HG02610 (cell line): ENCODE measurements at regions not wholly inside any gene's neighbourhood (a gene's known extent, or its start where the extent isn't known, plus 50 kb on each side); places are given as distances from the start of the nearest gene placed in this dataset.

ENCODE experiments used
- ATAC-seq: cut with Tn5 transposase; IDR thresholded peaks from one replicate; pipeline ENCODE4 v1.9.1; 2021; ENCODE audit warnings: mild to moderate bottlenecking, moderate library complexity; ENCODE audit not compliant: unreplicated experiment

DNA sequence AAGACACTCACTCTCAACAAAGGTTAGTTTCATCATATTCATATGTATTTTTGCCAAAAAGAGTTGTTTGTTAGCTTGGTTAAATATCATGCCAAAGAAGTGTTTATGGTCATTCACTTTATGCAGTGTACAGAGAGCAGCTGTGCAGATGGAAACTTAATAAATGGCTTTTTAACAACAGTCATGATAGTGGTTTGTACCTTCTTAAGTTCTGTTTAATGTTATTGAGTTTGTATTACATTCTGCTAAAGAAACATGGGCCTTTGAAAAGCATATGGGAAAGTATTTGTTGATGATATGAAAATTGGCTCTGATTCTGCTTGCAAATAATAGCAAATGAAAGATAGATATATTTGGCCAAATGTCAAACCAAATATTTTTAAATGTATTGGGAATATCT is 607.3 kb downstream of the NCAM2 start:
- no peak for ATAC-seq

DNA sequence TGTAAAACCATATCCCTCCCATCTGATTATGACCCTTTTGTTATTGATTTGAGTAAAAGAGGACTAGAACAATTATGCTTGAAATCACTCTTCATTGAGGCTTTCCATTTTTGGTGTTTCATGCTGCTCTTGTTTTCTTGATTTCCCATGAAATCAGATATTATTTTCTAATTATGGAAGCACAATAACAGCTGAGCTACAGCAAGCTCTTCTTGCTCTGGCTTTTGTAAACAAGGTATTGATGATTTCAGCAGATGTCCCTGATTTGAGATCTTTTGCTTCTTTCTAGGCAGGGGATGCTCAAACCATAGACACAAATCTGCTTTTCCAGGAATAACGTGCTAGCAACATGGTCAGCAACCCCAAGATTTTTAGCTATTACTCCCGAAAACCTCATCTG is 607.8 kb downstream of the NCAM2 start:
- no peak for ATAC-seq

DNA sequence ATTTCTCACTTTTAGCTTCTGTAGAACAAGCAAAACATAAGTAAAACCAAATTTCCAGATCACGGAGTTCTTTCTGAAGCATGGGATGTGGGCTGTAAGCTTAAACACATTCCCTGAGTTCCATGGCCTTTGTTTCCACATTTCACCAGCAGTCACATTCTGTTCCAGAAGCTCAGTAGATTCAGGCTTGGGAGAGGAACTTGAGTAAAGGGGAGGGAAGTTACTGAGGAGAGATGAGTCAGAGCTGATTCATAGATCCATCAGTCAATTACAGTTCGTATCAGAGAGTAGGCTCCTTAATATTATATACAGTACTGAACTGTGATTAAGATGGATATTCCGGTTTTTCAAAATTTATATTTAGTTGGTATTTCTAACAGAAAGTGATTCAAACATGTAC is 614.3 kb downstream of the NCAM2 start:
- no peak for ATAC-seq

DNA sequence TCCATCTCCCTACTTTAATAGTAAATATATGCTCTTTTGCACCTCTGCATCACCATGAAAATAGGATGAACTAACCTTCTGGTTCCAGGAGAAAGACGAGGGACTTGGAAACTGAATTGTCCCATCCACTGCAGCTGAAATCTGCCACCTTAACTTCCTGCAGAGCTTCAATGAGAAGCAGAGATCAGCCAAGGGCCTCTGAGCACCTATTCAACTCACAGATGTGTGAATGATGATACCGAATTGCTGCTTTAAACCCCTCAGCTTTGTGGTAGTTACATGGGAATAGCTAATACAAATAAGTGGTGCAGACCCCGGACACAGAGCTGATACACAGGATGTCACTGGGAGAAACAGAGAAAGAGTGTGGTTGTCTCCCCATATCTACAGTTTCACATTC is 616.8 kb downstream of the NCAM2 start:
- no peak for ATAC-seq

DNA sequence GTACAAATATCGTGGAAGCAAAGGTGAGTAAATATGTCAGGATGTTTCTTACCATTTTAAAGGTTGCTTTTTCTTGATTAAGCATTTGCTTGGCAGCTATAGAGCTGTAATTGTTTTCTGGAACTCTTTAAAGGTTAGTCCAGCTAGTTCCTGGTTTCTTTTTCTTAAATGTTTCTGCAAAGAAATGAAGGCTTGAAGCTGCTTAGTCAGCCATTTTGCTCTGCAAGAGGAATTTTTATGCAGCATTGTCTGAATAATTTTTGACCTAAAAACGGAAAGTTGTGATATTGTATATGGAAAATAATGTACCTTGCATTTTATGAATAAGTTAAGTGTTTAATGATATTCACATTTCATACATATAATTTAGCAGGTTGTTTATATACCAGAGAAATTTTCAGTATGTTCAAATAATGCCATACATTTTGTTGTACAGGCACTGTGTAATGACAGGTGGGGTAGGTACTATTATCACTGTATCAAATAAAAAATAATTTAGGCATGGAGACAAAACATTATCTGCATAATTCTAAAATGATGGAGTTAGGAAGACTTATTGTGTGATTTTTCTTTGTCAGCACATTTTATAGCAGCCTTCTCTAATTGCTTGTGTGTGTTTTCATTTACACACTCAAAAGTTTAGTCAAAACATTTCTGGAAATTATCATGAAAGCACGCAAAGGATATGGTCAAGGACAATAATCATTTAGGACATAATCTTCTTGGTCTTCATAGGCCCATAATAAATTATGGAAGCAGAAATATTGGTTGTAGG is 624.4 kb downstream of the NCAM2 start:
- ATAC-seq: no peak

DNA sequence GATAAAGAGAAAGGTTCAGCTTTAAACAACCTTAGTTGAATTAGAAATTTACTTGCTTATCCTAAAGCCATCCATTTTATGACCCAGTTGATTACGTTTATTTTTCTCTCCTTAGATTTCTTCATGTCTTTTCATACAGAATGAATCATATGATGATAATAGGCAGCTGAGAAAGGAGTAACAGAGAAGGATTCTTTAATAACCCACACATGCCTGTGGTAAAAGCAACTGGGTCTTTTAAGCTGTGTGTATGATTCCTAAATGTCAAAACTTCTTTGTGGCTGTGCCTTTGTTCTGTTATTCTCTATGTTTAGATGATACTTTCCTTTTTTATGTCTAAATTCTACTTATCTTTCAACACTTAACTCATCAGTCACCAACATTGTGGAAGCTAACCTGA is 626.5 kb downstream of the NCAM2 start:
- no peak for ATAC-seq

DNA sequence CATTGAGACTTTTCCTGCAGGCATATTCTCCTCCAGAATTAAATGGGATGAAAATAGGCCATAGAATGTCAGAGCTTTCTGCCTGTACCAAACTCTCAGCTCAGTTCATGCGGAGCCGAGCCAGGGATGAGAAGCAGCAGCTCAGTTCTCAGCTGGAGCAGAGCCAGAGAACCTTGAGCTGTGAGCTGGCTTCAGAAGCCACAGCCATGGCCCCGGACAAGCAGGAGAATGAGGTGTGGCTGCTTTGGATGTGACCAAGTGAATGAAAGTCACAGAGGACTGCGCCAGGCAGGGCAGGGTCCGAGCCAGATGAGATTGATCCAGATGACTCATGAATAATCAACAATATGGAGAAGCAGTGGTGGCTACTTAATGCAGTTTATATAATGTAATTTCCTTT is 633.8 kb downstream of the NCAM2 start:
- ATAC-seq: no peak

DNA sequence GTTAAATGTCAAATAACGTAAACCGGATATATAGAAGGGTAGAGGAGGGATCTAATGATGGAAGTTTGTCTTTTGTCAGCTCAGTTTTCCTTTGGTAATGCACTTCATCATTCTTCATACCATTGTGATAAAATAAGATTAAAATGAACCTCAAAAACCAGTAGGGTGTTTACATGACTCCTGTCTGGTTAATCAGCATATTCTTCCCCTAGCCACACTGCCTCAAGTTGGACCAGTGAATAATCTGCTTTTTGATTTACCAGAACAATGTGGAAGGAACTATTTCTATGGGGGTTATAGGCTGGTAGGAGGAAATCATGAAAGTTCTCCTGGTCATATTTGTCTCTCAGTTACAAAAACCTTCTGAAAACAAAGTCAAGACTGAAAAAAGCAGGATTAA is 634.7 kb downstream of the NCAM2 start:
- no peak for ATAC-seq

DNA sequence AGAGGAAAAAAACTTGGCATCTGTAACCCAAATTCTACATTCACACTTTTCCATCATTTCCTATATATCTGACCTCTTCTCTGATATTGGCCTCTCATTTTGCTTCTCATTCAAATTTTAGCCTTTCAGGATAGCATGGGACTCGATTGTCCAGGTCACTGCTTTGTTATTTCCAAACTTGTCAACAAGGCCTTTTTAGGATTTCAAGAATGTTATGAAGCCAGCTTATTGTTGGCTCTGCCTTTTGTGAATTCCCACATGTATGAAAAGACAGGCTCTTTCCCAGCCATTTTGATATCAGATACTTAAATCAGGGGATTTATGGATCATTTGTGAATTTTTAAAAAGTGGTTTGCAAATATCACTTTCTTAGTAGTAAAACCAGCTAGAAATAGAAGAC is 663.5 kb downstream of the NCAM2 start:
- no peak for ATAC-seq

DNA sequence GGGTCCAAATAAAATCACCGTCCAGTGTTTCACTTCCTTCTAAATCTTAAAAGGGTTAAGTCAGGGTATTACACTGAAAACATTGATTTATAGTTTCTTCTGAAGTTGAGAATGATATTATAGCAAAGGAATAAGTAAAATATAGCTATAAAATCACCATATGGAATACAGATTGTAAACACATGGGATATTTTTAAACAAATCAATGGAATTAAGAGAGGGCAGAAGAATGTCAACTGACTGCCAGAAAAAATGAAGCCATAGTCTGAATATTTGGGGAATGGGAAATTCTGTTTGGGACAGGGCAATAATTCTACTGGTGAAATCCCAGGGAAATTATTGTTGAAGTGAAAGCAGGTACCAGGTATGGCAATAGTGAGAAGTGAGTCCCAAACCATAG is 664.6 kb downstream of the NCAM2 start:
- no peak for ATAC-seq

DNA sequence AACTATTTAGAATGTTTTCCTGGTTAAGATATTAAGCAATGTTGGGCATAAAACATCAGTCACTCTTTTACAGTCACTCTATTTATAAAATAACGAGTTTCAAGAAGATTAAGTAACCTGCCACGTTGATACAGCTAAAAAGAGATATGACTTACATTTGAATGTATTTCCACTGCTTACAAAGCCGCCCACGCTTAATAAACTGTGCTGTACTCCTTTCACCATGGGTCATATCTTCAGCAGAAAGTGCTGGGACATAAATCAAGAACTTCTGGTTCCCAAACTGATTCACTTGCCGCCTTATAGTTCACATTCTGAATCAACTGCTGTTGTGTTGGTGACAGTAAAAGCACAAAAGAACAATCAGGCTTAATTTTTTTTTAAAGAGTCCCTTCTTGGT is 666.7 kb downstream of the NCAM2 start:
- no peak for ATAC-seq

DNA sequence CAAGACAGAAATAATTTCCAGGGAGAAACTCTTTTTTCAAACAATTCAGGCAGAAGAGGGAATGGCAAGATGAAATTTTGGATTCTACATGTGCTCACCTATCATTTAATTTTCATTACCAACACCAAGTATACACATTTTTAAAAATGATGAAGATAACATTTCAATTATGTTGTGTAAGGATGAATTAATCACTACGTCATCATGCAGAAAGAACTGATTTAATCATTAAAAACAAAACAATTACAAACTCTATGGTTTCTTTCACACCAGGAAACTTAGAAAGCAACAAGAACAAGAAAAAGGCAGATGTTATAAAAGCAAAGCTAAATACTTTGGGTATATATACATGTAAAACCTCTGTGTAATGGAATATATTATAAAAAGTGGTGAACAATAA is 668.5 kb downstream of the NCAM2 start:
- no peak for ATAC-seq

DNA sequence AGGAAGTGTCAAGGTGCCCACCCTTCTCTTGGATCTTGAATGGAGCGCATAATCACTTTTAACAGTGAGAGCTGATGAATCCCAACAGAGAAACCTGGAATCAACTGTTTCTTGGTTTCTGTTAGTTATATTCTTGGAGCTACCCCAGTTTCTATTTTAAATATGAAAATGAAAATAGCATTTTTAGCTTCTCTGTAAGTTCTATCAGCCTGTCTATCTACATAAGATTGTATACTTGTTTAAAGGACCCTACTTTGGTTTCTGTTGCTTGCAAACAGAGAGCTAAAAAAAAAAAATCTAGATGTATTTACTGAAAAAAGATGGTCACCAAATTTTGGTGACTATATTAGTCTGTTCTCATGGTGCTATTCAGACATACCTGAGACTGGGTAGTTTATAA is 670.0 kb downstream of the NCAM2 start:
- no peak for ATAC-seq

DNA sequence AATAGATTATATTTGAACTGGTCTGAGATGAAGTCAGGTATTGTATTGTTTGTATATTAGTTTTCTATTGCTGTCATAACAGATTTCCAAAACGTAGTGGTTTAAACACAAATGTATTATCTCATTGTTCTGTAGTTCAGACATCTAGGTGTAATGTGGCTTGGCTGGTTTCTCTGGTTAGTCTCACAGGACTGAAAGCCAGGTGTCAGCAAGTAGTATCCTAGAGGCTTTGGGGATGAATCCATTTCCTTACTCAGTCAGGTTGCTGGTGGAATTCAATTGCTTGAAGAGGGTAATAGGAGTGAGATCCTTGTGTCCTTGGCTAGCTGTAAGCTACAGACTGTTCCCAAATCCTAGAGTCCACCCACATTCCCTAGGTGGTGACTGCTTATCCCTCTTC is 675.8 kb downstream of the NCAM2 start:
- no peak for ATAC-seq

DNA sequence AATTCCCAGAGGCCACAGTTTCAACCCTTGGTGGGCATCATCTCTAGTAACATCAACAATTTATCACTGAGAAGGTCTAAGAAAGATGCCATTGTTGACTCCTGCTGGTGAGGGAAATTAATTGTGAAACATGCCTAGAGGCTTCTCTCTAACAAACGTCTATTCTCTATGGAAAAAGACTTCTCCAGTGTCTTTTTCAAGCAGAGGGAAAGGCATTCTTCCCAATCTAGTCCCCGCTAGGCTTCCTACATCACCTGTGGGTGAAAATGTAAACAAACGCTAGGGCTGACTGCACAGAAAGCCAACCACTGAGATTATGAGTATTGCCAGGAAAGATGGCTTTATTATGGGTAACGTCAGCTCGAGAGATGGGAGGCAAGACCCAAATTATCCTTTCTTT is 677.4 kb downstream of the NCAM2 start:
- no peak for ATAC-seq

DNA sequence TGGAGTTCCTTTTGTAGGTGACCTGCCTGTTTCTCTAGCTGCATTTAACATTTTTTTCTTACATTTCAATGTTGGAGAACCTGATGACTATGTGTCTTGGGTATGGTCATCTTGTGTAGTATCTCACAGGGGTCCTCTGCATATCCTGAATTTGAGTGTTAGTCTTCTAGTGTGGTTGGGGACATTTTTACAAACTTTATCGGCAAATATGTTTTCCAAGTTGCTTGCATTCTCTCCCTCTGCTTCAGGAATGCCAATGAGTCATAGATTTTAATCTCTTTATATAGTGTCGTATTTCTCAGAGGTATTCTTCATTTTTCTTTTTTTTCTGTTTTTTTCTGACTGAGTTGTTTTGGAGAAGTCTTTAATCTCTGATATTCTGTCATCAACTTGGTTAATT is 684.0 kb downstream of the NCAM2 start:
- no peak for ATAC-seq

DNA sequence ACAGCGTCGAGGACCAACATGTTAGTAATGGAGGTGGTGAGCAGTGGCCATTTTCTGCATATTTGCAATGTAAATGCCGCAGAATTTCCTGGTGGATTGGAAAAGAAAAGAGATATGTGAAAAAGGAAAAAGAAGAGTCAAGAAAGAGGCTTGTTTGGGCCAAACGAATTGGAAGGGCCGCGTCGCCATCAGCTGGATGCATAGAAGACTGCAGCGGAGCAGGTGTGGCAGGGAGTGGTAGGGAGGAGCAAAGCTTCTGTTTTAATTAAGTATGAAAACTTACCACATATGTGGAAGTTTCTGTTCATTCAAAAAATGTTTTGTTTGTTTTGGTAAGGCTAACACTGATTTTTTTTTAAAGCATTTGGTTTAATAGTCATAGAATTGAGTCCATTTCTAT is 690.7 kb downstream of the NCAM2 start:
- no peak for ATAC-seq

DNA sequence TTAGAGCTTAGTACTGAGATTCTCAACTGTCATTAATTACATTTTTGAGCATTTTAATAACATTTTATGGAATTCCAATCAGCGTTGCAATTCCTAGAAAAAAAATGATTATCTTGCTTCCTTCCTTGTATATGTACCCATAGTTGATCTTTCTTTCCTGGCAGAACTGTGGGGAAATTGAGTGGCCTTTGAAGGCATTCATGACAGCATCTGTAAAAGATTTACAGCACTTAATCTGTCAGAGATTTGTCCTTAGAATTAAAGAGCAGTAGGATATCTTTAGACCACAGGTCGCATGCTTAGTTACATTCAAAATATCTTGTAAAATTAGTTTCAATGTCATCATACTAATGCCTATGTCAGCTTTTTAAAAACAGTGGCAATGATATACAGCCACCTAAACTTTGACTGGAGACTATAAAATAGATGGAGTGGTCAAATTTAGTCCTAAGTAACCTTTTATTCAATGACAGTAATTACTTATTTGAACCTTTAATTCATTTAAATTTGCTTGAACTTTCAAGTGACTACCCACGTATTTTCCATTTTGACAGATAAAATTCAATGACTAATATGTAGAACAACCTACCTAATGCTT is 692.0 kb downstream of the NCAM2 start:
- no peak for ATAC-seq

DNA sequence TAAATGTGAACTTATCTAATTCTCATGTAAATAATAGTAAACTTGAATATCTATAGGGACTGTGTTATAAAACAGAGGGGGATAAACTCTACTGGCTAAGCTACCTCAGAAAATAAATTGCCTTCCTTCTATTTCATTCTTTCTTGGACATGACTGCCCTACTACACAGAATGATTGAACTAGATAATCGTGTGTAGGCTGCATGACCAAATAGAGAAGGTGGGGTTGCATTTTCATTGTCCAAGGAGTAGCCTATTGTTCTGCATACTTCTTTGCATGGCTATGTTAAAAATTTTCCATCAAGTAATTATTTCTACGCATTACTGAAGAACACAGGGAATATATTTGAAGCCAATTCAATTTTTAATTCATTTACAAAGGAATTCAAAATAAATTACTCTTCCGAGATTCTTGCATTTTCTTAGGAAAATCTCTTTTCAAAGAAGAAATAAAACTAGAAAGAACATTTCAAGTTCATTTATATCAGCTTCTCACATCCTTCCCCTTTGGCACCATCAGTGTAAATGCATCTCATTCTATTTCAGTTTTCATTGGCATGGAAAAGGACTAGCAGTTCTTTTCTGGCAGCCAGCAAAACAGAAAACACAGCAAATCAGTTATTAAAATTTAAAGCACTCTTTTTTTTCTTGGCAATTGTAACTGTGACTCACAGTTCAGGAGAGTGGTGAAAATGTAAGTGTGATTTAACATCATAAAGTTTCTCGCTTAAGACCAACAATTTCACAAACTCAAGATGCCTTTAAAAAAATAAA is 714.7 kb downstream of the NCAM2 start:
- ATAC-seq: no peak

DNA sequence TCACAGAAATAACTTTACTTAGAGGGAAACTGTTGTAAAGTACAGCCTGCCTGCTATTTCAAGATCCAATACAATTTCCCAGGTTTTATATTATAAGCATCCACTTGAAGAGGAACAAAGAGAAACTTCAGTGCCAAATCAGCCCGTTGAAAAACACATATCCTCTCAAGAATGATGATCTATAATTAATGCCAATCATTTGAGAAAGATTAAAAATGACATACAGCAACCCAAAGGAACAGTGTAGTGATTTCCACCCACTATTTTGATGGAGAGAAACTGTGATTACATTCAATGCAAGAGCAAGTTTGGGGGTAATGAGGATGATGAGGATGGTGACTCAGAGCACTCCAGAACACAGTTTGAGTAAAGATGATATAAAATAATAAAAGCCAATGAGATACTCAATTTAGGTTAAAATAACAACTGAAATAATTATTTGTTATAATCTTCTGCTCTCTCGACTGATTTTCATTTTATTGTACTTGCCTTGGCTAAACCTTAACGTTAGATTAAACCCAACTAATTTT is 715.5 kb downstream of the NCAM2 start:
- no peak for ATAC-seq

DNA sequence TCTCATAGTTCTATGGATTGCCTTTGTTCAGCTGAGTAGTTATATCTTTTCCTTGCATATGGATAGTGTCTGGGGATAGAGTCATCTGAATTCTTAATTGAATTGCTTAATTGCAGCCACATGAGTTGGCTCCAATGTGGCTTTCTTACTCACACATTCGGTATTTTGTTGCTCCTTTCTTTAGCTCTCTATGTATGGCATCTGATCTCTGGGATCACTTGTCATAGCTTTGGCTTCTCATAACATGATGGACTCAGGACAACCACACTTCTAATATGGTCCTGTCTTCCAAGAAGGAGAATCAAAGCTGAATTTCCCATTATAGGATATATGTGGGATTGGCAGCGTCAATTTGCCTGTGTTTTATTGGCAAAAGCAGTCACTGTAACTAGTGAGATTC is 716.2 kb downstream of the NCAM2 start:
- ATAC-seq: no peak
